Smooth muscle cell (in vitro differentiated cells): ENCODE measurements at regions not wholly inside any gene's neighbourhood (a gene's known extent, or its start where the extent isn't known, plus 50 kb on each side); places are given as distances from the start of the nearest gene placed in this dataset.
A peak's percentile ranks its signal among the peaks of the same experiment; 100 is the strongest.
"Not testable (repeated sequence)": the region's sequence is repeated elsewhere in the genome, so short reads cannot be mapped to it uniquely, and the experiment has no call there.

ENCODE experiments used
- DNase-seq: peaks from one replicate; lab custom pipeline; 2025; ENCODE audit not compliant: unreplicated experiment; lab: John Stamatoyannopoulos, UW
- H2AFZ ChIP-seq: fragments of 200-600 bp; sonication (generic); 2 replicates; pipeline ENCODE4 v1.6.0; 2016; ENCODE audit warnings: antibody characterized with exemption, low read depth, mild to moderate bottlenecking
- H3F3A ChIP-seq: fragments of 200-600 bp; sonication (generic); 2 replicates; pipeline ENCODE4 v1.6.0; 2017; ENCODE audit warnings: antibody characterized with exemption, low read depth
- H3K27ac ChIP-seq: fragments of 200-600 bp; sonication (generic); 2 replicates; pipeline ENCODE4 v1.5.1; 2016; ENCODE audit warnings: low read depth, mild to moderate bottlenecking
- H3K27me3 ChIP-seq: fragments of 200-600 bp; sonication (generic); 2 replicates; pipeline ENCODE4 v1.6.1; 2016; ENCODE audit warnings: low read depth, mild to moderate bottlenecking
- H3K36me3 ChIP-seq: fragments of 200-600 bp; sonication (generic); 2 replicates; pipeline ENCODE4 v1.5.1; 2016; ENCODE audit warnings: low read depth
- H3K4me1 ChIP-seq: fragments of 200-600 bp; sonication (generic); 2 replicates; pipeline ENCODE4 v1.5.1; 2016; ENCODE audit warnings: low read depth
- H3K4me2 ChIP-seq: fragments of 200-600 bp; sonication (generic); 2 replicates; pipeline ENCODE4 v1.6.0; 2016; ENCODE audit warnings: mild to moderate bottlenecking
- H3K4me3 ChIP-seq: fragments of 200-600 bp; sonication (generic); 2 replicates; pipeline ENCODE4 v1.5.1; 2016; ENCODE audit warnings: mild to moderate bottlenecking
- H3K79me2 ChIP-seq: fragments of 200-600 bp; sonication (generic); 2 replicates; pipeline ENCODE4 v1.6.0; 2016; ENCODE audit warnings: low read depth, mild to moderate bottlenecking
- H3K9ac ChIP-seq: fragments of 200-600 bp; sonication (generic); 2 replicates; pipeline ENCODE4 v1.6.0; 2016; ENCODE audit warnings: low read depth
- H3K9me3 ChIP-seq: fragments of 200-600 bp; sonication (generic); replicated peaks from 2 replicates; pipeline ENCODE4 v1.5.1; 2016; ENCODE audit warnings: low read depth
- H4K20me1 ChIP-seq: fragments of 200-600 bp; sonication (generic); 2 replicates; pipeline ENCODE4 v1.6.0; 2016; ENCODE audit warnings: low read depth
- WGBS: methylation state at CpG from one replicate; pipeline ENCODE4 v1.1.7; 2016; ENCODE audit warnings: low lambda C conversion rate; 5-methylcytosine and 5-hydroxymethylcytosine counted together
- TF ChIP-seq, protein P1 (sequence below): fragments of 200-600 bp; sonication (generic); IDR thresholded peaks from 2 replicates; pipeline ENCODE4 v1.5.1; 2017; ENCODE audit warnings: borderline replicate concordance, mild to moderate bottlenecking, antibody characterized with exemption; ENCODE audit not compliant: insufficient read depth, poor library complexity, severe bottlenecking

DNA sequence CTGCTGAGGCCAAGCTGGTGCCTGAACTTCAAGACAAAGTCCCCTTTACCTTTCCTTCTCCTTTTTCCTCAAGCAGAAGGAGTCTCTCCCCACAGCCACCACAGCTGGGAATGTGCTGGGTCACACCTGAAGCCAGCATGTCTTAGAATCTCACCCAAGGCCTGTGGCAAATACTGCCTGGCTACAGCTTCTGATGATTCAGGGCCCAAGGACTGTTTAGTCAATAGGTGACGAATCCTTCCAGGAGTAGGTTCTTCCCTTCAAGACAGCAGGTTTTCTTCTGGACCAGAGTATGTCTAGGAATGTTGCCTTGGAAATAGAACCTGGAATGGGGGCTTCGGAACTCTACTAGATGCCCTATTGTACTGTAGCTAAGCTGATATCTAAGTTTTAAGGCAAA is 374.6 kb downstream of the KIF20B start:
- Histone ChIP-seq H3K27ac (no peak overlapping the region), H3K4me1 (no peaks in the 10 kb centered on the region), H3K79me2 (no peaks in the 10 kb centered on the region), H3F3A (no peaks in the 10 kb centered on the region), H3K27me3 (no peaks in the 10 kb centered on the region), H2AFZ (no peak overlapping the region), H3K9me3 (peaks cover 3% of the 10 kb centered on the region), H3K36me3 (no peaks in the 10 kb centered on the region), H4K20me1 (no peaks in the 10 kb centered on the region), H3K4me2 (no peak overlapping the region), H3K9ac (no peak overlapping the region), H3K4me3 (no peak overlapping the region)
- TF ChIP-seq, protein P1, sequence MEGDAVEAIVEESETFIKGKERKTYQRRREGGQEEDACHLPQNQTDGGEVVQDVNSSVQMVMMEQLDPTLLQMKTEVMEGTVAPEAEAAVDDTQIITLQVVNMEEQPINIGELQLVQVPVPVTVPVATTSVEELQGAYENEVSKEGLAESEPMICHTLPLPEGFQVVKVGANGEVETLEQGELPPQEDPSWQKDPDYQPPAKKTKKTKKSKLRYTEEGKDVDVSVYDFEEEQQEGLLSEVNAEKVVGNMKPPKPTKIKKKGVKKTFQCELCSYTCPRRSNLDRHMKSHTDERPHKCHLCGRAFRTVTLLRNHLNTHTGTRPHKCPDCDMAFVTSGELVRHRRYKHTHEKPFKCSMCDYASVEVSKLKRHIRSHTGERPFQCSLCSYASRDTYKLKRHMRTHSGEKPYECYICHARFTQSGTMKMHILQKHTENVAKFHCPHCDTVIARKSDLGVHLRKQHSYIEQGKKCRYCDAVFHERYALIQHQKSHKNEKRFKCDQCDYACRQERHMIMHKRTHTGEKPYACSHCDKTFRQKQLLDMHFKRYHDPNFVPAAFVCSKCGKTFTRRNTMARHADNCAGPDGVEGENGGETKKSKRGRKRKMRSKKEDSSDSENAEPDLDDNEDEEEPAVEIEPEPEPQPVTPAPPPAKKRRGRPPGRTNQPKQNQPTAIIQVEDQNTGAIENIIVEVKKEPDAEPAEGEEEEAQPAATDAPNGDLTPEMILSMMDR: no peak
- WGBS: 94% methylated on average over 2 of the region's 2 CpGs
- no peak for DNase-seq

GRCh38 chr10:90079819-90080218 is 378.4 kb downstream of the KIF20B start:
- Histone ChIP-seq H3K79me2 (no peaks in the 10 kb centered on the region), H3K4me1 (no peaks in the 10 kb centered on the region), H3K36me3 (no peaks in the 10 kb centered on the region), H3K9ac (no peak overlapping the region), H3F3A (no peaks in the 10 kb centered on the region), H3K4me2 (no peak overlapping the region), H3K27me3 (no peaks in the 10 kb centered on the region), H3K4me3 (no peak overlapping the region), H3K27ac (no peak overlapping the region), H2AFZ (no peak overlapping the region), H3K9me3 (no peaks in the 10 kb centered on the region), H4K20me1 (no peaks in the 10 kb centered on the region)
- WGBS: 92% methylated on average over 2 of the region's 2 CpGs
- DNase-seq: no peak
- TF ChIP-seq, protein P1: no peak

DNA sequence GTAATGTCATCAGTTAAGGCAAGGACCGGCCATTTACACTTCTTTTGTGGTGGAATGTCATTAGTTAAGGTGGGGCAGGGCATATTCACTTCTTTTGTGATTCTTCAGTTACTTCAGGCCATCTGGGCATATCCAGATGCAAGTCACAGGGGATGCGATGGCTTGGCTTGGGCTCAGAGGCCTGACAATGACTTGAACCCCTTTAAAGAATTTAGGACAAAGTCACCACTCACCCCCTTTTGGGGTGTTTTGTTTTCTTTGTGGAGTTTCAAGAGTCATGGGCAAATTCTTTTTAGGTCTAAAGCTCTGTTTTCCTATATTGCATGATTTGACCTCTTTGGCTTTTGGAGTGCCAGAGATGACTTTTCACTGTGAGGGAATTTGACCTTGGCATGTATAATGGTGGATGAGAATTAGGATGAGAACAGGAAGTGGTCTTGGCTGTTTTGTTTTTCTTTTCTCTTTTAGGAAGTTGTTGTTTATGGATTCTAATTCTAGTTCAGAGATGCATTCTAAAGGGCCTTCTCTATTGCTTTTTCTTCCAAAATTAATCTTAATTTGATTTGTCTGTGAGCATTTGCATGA is 385.3 kb downstream of the KIF20B start:
- not testable (repeated sequence) for H3K4me3 ChIP-seq
- WGBS: 94% methylated on average over 2 of the region's 2 CpGs

GRCh38 chr10:90087197-90088023 is 386.0 kb downstream of the KIF20B start:
- WGBS: 66% methylated on average over 2 of the region's 2 CpGs
- H3K4me1 ChIP-seq: no peaks in the 10 kb centered on the region
- DNase-seq: no peak
- no peaks in the 10 kb centered on the region for H3K27me3 ChIP-seq
- H3K9me3 ChIP-seq: no peaks in the 10 kb centered on the region
- H3K27ac ChIP-seq: peak overlapping the region; percentile 35
- H3K4me3 ChIP-seq: no peak overlapping the region
- no peaks in the 10 kb centered on the region for H4K20me1 ChIP-seq
- peak overlapping the region; percentile 51 for H3K4me2 ChIP-seq
- no peaks in the 10 kb centered on the region for H3K36me3 ChIP-seq
- no peaks in the 10 kb centered on the region for H3K79me2 ChIP-seq
- H3K9ac ChIP-seq: no peak overlapping the region
- H2AFZ ChIP-seq: peak overlapping the region; percentile 66
- TF ChIP-seq, protein P1: no peak
- H3F3A ChIP-seq: no peaks in the 10 kb centered on the region

More for the DNA sequence above, 385.3 kb downstream of the KIF20B start:
- H3F3A ChIP-seq, H3K9ac ChIP-seq, H4K20me1 ChIP-seq, H3K4me2 ChIP-seq, H3K4me1 ChIP-seq, H3K27me3 ChIP-seq, DNase-seq, H3K36me3 ChIP-seq, H2AFZ ChIP-seq, H3K9me3 ChIP-seq, H3K79me2 ChIP-seq: not testable (repeated sequence)
- peak overlapping the region; percentile 35 for H3K27ac ChIP-seq
